GM23338 (cell line): ENCODE measurements at regions not wholly inside any gene's neighbourhood (a gene's known extent, or its start where the extent isn't known, plus 50 kb on each side); places are given as distances from the start of the nearest gene placed in this dataset.

Experiments
- CREB1 ChIP-seq: fragments of 250-450 bp; sonication (Bioruptor Pico); IDR thresholded peaks from 2 replicates; pipeline ENCODE4 v1.5.0; 2020; ENCODE audit warnings: low read depth, mild to moderate bottlenecking, moderate library complexity
- CTCF ChIP-seq, 2 experiments: fragments of 200-600 bp in 1 of 2; sonication (generic) in 1 of 2; conservative IDR thresholded peaks; 2 replicates each; pipeline versions ENCODE4 v1.5.1 to v1.6.1; 2016 to 2017; ENCODE audit warnings: antibody characterized with exemption in 2 of 2, low read depth in 2 of 2, mild to moderate bottlenecking in 2 of 2, moderate library complexity in 1 of 2
- EZH2 ChIP-seq: fragments of 200-600 bp; sonication (generic); IDR thresholded peaks from one replicate; pipeline ENCODE4 v1.8.0; 2017; ENCODE audit warnings: antibody characterized with exemption, mild to moderate bottlenecking, low read depth; ENCODE audit not compliant: unreplicated experiment
- EZH2phosphoT487 ChIP-seq: fragments of 200-600 bp; sonication (generic); IDR thresholded peaks from one replicate; pipeline ENCODE4 v1.8.1; 2018; ENCODE audit warnings: antibody characterized with exemption; ENCODE audit not compliant: unreplicated experiment
- JUNB ChIP-seq: IDR thresholded peaks from one replicate; pipeline ENCODE4 v1.6.1; 2016; ENCODE audit warnings: antibody characterized with exemption; ENCODE audit not compliant: unreplicated experiment
- POLR2AphosphoS5 ChIP-seq: IDR thresholded peaks from 2 replicates; pipeline ENCODE4 v1.6.1; 2016; ENCODE audit warnings: antibody characterized with exemption, low read depth
- STAT1 ChIP-seq: IDR thresholded peaks from one replicate; pipeline ENCODE4 v1.6.1; 2016; ENCODE audit warnings: antibody characterized with exemption; ENCODE audit not compliant: unreplicated experiment
- TF ChIP-seq, protein P1 (sequence below): IDR thresholded peaks from one replicate; pipeline ENCODE4 v1.6.1; 2018; ENCODE audit warnings: antibody characterized with exemption; ENCODE audit not compliant: unreplicated experiment

DNA sequence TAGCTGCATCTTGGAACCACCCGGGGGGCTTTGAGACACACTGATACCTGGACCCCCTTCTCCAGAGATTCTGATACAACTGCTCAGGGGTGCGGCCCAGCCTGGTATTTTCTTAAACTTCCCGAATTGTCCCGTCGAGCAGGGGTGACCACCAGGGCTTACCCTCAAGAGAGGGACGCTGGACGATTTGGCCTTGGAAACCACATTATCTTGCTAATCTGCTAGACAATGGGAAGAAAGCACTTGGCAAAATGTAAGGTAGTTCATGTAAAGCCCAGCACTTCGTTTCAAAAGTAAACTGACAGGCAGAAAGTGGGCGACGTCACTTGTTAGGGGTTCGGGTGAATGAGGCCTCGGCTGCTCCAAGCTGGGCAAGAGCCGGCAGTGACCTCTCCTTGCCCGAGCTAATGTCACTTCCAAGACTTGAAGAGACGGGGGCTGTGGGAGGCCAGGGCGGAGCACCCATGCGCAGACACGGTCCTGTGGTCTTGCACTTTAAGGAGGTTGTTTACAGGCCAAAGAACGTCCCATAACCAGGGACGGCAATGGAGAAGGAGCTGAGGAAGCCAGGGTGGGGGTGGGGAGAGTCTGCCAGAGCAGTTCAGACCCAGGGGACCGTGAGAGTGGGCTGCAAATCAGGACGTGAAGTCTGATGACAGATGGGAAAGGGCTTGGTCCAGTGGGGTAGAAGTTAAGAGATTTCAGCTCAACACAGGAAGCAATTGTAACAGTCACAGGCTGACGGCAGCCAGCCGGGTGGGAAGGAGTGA, 152.7 kb upstream of the GSE1 start:
- no peak for TF ChIP-seq POLR2AphosphoS5
- TF ChIP-seq CREB1, result no peak
- TF ChIP-seq CTCF (conservative IDR thresholded peaks at IDR 0.05; ENCODE audit: low read depth in 2 of 2), result no peak
- no peak for TF ChIP-seq EZH2
- TF ChIP-seq, protein P1, sequence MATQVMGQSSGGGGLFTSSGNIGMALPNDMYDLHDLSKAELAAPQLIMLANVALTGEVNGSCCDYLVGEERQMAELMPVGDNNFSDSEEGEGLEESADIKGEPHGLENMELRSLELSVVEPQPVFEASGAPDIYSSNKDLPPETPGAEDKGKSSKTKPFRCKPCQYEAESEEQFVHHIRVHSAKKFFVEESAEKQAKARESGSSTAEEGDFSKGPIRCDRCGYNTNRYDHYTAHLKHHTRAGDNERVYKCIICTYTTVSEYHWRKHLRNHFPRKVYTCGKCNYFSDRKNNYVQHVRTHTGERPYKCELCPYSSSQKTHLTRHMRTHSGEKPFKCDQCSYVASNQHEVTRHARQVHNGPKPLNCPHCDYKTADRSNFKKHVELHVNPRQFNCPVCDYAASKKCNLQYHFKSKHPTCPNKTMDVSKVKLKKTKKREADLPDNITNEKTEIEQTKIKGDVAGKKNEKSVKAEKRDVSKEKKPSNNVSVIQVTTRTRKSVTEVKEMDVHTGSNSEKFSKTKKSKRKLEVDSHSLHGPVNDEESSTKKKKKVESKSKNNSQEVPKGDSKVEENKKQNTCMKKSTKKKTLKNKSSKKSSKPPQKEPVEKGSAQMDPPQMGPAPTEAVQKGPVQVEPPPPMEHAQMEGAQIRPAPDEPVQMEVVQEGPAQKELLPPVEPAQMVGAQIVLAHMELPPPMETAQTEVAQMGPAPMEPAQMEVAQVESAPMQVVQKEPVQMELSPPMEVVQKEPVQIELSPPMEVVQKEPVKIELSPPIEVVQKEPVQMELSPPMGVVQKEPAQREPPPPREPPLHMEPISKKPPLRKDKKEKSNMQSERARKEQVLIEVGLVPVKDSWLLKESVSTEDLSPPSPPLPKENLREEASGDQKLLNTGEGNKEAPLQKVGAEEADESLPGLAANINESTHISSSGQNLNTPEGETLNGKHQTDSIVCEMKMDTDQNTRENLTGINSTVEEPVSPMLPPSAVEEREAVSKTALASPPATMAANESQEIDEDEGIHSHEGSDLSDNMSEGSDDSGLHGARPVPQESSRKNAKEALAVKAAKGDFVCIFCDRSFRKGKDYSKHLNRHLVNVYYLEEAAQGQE, result no peak
- no peak for TF ChIP-seq EZH2phosphoT487
- no peak for TF ChIP-seq STAT1
- TF ChIP-seq JUNB, result no peak
